22Rv1 (cell line): ENCODE measurements at regions not wholly inside any gene's neighbourhood (a gene's known extent, or its start where the extent isn't known, plus 50 kb on each side); places are given as distances from the start of the nearest gene placed in this dataset.
"Not testable (repeated sequence)": the region's sequence is repeated elsewhere in the genome, so short reads cannot be mapped to it uniquely, and the experiment has no call there.

Experiments used
- H3K27ac ChIP-seq: fragments of 450-650 bp; 2 replicates; pipeline ENCODE4 v1.5.1; 2017
- CTCF ChIP-seq: fragments of 450-650 bp; IDR thresholded peaks from 2 replicates; pipeline ENCODE4 v1.5.1; 2017; ENCODE audit warnings: mild to moderate bottlenecking
- ZFX ChIP-seq: fragments of 450-650 bp; IDR thresholded peaks from 2 replicates; pipeline ENCODE4 v1.6.1; 2017; ENCODE audit warnings: antibody characterized with exemption, borderline replicate concordance

GRCh38 chr3:8353364-8353763, 148.3 kb upstream of the LMCD1 start:
- TF ChIP-seq CTCF, result no peak
- TF ChIP-seq ZFX, result no peak
- H3K27ac ChIP-seq, result no peak overlapping the region

- TF ChIP-seq ZFX (no peak), CTCF (no peak)
- no peak overlapping the region for H3K27ac ChIP-seq
Measured at GRCh38 chr3:8355346-8355745, 146.3 kb upstream of the LMCD1 start.

- not testable (repeated sequence) for H3K27ac ChIP-seq
Measured at GRCh38 chr3:8356066-8356465, 145.6 kb upstream of the LMCD1 start.

GRCh38 chr3:8357859-8358258, 143.8 kb upstream of the LMCD1 start:
- no peak overlapping the region for H3K27ac ChIP-seq
- no peak for TF ChIP-seq CTCF
- no peak for TF ChIP-seq ZFX

- no peak overlapping the region for H3K27ac ChIP-seq
- TF ChIP-seq ZFX (no peak), CTCF (no peak)
Measured at GRCh38 chr3:8359133-8359532, 142.5 kb upstream of the LMCD1 start.

- no peak overlapping the region for H3K27ac ChIP-seq
- no peak for TF ChIP-seq ZFX
- no peak for TF ChIP-seq CTCF
Measured at GRCh38 chr3:8363200-8363599, 138.4 kb upstream of the LMCD1 start.

GRCh38 chr3:8365541-8365940, 136.1 kb upstream of the LMCD1 start:
- no peak overlapping the region for H3K27ac ChIP-seq

More at GRCh38 chr3:8365541-8365940, 136.1 kb upstream of the LMCD1 start:
- no peak for TF ChIP-seq CTCF
- no peak for TF ChIP-seq ZFX
